HG03064 (cell line): ENCODE measurements at regions not wholly inside any gene's neighbourhood (a gene's known extent, or its start where the extent isn't known, plus 50 kb on each side); places are given as distances from the start of the nearest gene placed in this dataset.

Experiments
- ATAC-seq: cut with Tn5 transposase; IDR thresholded peaks from one replicate; pipeline ENCODE4 v1.9.1; 2021; ENCODE audit warnings: low read depth; ENCODE audit not compliant: unreplicated experiment

GRCh38 chr4:123862812-123863211 lies 466.2 kb downstream of the SPRY1 start:
- no peak for ATAC-seq

- no peak for ATAC-seq
Observed at GRCh38 chr4:123866796-123867195, 470.2 kb downstream of the SPRY1 start.

GRCh38 chr4:123867910-123868587 lies 471.5 kb downstream of the SPRY1 start:
- no peak for ATAC-seq

- no peak for ATAC-seq
Observed at GRCh38 chr4:123869286-123870215, 473.0 kb downstream of the SPRY1 start.

DNA sequence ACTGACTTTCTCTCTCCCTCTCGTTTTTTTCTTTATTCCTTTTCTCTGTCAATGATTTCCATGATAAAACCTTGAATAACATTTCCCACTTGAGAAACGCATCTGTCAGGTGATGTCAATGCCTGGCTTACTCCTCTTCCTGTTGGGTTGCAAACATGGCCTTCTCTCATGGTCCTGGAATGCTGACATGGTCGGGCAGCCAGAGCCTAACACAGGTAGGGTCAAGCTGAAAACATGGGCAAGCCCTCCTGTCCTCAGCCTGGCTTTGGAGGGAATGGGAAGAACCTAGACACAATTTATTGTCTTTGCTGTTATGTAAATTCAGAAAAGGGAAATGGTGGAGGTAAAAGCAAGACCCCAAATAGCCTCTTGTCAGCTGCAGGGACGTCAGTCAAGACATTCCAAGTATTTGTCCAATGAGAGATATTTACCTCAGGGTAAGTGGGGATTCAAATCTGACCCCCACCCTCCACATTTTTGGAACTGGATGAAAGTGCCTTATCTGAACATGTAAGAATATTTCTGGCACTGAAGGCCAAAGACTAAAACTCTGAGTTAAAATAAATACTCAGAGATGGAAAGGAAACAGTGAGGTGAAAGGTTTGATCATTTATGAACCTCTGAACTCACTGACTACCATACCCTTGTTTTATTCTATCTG lies 473.8 kb downstream of the SPRY1 start:
- ATAC-seq: no peak

DNA sequence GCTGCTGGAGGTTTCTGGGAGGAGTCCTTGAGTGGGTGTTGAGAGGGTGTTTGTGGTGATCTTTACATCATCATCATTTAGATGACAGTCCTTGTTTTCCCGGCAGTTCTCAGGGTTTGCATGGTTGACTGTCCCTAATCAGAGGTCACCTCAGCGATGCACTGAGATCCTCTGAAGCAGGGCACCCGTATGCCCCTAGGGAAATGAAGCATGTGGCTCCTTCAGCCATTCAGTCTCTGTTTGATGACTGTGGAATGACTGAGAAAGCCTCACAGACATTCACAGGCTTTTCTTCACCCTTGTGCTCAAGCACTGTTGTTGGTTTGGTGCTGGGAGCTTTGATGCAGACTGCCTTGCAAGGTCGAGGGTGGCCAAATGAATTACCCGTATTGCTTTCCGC lies 474.7 kb downstream of the SPRY1 start:
- no peak for ATAC-seq

DNA sequence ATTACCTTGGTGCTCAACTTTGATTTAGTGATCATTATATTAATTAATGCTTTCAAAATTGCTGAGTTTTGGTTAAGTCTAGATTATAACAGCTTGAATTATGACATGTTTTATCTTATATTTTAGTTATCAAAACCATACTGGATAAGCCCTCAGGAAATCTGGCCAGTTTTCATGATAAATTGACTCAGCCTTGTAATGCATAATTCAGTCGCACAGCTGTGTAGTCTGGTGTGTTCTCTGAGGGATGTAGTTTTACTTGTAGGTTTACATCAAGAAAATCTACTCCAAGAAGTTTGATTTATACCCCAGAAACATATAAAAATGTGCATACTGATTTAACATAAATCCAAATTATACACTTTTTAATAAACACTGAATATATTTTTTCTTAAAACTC lies 477.5 kb downstream of the SPRY1 start:
- no peak for ATAC-seq

DNA sequence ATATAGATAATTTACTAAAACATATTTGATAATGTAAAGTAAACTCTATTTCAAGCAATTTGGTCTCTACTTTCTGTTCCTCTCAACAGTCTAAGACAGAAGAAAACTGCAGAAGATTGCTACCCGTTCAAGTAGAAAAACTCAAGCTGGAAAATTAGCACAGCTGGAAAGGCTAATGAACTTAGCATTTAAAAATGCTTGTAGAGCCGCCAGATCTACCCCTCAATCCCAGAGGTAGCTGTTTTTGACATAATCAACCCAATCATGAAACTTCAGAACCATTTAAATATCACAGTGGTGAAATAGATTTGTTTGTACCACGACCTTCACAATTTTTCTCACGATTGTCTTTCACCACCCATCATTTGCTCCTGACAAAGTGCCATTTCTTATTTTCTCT lies 479.5 kb downstream of the SPRY1 start:
- ATAC-seq: no peak

GRCh38 chr4:123876671-123877101 lies 480.1 kb downstream of the SPRY1 start:
- no peak for ATAC-seq

- ATAC-seq: no peak
Observed at GRCh38 chr4:123877551-123877950, 481.0 kb downstream of the SPRY1 start.

- ATAC-seq: no peak
Observed at GRCh38 chr4:123878976-123879375, 482.4 kb downstream of the SPRY1 start.

GRCh38 chr4:123880631-123881030 lies 484.0 kb downstream of the SPRY1 start:
- no peak for ATAC-seq

GRCh38 chr4:123884922-123885321 lies 488.3 kb downstream of the SPRY1 start:
- no peak for ATAC-seq

DNA sequence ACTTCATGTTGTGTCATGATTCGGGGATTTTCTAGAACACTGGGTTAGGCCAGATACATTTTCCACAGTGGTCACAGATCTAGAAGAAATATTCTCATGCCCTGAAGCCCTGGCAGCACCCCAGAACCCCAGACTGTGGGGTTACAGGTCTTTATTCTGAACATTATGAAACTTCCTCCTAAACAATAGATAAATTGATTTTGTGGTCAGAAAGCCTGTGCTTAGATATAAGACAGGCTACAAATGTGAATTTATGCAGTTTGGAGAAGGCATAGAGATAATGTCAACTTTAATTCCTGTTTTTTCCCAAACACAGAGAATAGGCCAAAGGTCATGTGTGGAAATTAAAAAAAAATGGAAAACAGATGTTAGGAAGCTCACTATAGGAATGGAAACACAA lies 492.9 kb downstream of the SPRY1 start:
- ATAC-seq: no peak

DNA sequence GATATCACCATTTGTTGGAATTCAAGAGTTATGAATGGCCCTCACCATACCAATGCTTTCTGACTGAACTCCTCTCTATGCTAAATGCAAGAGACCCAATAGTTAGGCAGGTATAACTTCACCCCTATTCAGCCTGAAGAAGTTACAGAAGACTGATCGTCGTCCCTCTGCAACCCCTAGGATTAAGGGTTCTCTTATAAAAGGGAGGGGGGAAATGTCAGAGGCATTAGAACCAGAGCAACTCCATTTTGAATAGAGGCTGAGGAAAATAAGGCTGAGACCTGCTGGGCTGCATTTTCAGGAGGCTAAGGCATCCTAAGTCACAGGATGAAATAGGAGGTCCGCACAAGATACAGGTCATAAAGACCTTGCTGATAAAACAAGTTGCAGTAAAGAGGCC lies 494.3 kb downstream of the SPRY1 start:
- no peak for ATAC-seq

DNA sequence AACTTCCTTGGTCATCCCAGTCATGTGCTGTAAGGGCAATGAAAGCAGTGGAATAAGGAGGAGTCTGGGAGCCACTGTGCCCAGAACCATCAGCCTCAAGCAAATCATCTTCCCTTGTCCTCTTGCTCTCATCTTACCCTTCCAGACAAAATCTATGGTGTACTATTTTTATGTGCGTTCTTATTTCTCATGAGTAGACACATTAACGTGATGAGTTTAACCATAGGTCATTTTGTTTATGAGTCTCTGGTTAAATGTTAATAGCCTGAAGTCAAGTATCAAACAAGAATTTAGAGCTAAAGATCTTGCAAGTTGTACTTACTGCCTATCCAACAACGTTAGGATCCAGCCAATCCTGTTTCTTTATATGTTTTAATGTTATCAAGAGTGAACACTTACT lies 495.3 kb downstream of the SPRY1 start:
- ATAC-seq: no peak

GRCh38 chr4:123892368-123892976 lies 495.9 kb downstream of the SPRY1 start:
- ATAC-seq: no peak

GRCh38 chr4:123893011-123893981 lies 496.7 kb downstream of the SPRY1 start:
- ATAC-seq: no peak

DNA sequence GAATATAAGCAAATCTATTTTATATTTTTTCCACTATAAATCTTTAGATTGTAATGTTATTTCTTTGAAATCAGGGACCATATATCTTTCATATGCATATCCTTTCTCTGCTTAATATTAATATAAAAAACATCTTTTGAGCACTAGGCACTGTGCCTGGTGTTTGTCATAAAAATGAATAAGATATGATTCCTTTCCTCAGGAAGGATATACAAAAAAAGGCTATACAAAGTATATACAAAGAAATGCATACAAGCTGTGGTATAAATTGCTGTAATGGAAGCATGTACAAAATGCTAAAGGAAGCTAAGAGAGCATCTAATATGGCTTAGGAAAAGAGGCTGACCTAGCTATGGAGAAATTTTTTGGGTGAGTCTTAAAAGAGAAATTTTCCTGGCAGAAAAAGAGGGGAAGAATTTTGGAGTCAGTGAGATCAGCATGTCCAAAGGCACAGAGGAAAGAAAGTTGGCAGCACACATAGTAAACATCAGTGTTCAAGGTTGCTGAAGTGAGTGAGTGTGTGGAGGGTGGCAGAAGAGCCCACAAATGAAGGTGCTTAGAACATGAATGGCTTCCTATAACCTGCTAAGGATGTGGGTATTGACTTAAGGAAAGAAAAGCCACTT lies 500.0 kb downstream of the SPRY1 start:
- ATAC-seq: no peak
